GM18907 (cell line): ENCODE measurements at regions not wholly inside any gene's neighbourhood (a gene's known extent, or its start where the extent isn't known, plus 50 kb on each side); places are given as distances from the start of the nearest gene placed in this dataset.
"Not testable (repeated sequence)": the region's sequence is repeated elsewhere in the genome, so short reads cannot be mapped to it uniquely, and the experiment has no call there.

Experiments
- ATAC-seq: cut with Tn5 transposase; IDR thresholded peaks from one replicate; pipeline ENCODE4 v1.9.1; 2021; ENCODE audit warnings: mild to moderate bottlenecking, moderate library complexity; ENCODE audit not compliant: unreplicated experiment

DNA sequence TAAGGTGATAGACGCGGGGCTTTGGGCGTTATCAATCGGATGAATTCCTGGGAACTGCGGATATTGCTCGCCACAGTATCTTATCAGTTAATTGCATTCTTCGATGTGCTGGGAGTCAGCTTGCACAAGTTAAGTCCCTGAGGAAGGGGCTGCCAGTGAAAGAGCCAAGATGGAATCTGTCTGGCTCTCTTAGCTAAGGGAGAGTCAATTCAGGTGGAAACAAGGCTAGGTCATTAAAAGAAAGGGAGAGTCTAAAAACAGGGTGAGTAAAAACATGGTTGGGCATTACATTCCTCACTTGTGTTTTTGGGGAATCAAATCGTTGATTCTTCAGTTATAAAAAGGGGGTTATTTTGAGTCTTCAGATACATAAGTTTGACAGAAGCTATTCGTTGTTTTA lies 196.2 kb downstream of the OTOP1 start:
- ATAC-seq = not testable (repeated sequence)

DNA sequence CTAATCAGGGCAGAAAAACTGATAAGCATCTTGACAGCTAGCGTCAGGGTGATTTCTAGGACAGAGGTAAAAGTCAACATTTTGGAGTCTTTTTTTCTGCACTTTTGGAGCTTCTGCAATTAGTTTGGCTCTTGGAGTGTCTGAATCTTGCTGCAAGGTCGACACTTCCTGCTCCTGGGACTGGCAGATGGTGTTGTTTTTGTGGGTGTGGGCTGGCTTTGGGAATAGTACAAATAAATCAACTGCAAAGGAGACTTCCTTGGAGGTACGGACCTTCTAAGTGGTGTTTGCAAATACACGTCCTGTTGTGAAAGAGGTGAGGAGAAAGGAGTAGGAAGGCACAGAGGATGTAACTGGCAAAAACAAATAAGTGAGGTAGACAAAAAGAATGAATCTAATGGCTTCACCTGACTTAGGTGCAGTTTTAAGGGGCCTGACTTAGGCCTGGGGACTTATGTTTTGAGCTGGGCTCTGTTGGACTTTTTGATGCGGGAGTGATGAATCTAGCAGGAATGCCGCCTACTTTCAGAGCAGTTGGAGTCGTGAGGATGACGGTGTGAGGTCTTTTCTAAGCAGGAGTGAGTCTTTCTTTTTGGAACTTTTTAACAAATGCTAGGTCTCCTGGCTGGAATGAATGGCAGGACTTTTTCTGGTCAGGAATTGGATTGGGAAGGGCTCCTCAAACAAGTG lies 195.1 kb downstream of the OTOP1 start:
- ATAC-seq = not testable (repeated sequence)

DNA sequence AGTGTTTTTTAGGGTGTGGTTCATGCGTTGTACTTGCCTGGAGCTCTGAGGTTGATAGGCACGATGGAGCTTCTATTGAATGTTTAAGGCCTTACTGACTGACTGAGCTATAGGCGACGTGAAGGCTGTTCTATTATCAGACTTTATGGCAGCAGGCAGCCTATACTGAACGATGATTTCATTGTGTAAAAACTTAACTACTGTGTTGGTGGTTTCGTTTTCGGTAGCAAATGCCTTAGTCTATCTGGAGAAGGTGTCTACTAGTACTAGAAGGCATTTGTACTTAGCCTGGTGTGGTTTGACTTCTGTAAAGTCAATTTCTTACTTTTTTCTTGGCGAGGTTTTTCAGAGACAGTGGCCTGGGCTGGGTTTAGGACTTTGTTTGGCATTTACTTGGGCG lies 194.4 kb downstream of the OTOP1 start:
- ATAC-seq = not testable (repeated sequence)

DNA sequence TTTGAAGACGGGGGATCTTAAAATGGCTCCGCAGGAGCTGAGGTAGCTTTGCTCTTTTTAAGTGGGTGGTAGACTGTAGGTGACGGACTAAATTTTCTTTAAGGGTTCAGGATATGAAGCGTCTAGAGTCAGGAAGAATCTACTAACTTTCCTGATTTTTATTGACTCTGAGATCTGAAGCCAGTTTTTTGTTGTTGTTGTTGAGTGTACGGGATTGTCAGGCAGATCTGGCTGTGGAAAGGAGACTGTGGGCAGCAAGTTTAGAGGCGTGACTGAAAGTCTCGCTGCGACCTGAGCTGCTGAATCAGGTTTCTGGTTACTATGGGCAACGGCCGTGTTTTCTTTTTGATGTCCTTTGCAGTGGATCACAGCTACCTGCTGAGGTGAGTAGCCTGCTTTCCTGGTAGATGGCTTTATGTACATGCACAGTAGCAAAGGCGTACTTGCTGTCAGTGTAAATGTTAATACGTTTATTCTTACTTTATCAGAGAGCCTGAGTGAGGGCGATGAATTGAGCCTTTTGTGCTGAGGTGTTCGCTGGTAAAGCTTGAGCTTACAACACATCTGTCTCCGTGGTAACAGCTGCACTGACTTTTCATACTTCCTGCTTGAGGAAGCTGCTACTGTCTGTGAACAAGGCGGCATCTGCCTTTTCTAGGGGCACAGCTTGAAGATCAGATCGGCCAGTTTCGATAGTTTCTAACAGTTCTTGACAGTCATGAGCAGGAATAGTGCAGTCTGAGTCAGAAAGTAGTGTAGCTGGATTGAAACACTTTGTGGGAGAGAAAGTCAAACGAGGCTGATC lies 193.7 kb downstream of the OTOP1 start:
- ATAC-seq = not testable (repeated sequence)

DNA sequence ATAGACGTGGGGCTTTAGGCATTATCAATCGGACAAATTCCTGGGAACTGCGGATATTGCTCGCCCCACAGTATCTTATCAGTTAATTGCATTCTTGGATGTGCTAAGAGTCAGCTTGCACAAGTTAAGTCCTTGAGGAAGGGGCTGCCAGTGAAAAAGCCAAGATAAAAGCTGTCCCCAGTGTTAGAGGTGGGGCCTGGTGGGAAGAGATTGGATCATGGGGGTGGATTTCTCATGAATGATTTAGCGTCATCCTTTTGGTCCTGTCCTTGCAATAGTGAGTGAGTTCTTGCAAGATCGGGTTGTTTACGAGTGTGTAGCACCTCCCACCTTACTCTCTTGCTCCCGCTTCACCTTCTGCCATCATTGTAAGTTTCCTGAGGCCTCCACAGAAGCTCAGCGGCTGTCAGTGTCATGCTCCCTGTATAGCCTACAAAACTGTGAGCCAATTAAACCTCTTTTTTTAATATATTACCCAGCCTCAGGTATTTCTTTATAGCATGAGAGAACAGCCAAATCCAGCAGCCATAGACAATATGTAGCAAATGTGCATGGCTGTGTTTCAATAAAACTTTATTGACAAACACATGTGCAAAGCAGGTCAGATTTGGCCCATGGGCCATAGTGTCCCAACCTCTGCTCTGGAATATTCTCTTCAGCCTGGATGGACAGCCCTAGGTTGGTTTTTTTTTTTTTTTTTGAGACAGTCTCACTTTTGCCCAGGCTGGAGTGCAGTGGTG lies 189.2 kb downstream of the OTOP1 start:
- ATAC-seq = not testable (repeated sequence)

DNA sequence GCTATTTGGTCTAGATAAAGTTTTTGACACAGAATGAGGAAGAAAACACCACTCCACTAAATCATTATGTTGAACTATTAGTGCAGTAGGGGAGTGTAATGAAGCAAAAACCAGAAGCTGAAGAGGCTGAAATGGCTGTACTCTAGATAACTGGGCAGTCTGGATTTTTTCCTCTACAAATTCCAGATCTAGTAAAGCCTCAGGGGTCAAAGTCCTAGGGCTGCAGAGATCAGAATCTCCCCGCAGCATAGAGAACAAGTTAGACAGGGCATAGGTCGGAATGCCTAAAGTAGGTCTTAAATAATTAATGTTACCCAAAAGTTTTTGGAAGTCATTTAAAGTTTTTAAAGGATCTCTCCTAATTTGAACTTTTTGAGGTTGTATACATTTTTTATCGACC lies 180.9 kb downstream of the OTOP1 start:
- ATAC-seq = not testable (repeated sequence)

DNA sequence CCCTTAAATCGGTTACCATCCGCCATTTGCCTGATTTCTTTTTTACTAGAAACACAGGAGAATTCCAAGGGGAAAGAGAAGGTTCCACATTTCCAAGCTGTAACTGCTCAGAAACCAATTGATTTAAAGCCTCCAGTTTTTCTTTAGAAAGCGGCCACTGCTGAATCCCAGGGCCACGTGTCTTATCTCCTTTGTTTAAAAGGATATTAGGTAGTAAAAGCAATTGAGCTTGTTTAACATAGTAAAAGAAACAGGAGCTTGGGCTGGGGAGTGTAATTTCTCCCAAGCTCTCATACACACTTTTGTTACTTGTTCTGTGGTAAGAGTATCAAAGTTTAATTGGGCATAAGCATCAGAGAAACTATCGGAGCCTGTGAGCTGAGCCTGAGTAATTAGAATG lies 180.0 kb downstream of the OTOP1 start:
- not testable (repeated sequence) for ATAC-seq

DNA sequence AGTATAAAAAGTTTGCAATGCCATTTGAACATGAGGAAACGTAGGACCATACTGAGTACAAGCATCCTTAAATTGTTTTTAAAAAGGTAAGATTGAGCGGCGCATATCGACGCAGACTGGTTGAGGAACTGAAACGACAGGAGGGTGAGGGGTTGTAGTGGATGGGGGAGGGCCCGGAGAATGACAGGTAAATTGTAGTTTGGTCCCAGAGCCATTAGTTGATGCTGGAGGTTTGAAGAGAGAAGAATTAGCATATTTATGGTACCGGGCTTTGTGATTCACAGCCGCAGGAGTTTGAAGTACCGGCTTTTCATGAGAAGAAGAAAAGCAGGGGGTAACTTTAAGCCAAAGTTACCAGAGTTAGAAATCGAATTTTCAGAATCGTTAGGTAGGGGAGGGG lies 179.5 kb downstream of the OTOP1 start:
- ATAC-seq = not testable (repeated sequence)

DNA sequence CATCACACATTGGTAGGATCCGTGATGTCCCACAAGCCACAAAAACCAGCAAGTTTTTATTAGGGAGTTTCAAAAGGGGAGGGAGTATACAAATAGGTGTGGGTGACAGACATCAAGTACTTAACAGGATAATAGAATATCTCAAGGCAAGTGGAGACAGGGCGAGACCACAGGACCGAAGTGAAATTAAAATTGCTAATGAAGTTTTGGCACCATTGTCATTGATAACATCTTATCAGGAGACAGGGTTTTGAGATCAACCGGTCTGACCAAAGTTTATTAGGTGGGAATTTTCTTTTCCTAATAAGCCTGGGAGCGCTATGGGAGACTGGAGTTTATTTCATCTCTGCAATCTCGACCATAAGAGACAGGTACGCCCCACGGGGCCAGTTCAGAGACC lies 178.5 kb downstream of the OTOP1 start:
- ATAC-seq = not testable (repeated sequence)

DNA sequence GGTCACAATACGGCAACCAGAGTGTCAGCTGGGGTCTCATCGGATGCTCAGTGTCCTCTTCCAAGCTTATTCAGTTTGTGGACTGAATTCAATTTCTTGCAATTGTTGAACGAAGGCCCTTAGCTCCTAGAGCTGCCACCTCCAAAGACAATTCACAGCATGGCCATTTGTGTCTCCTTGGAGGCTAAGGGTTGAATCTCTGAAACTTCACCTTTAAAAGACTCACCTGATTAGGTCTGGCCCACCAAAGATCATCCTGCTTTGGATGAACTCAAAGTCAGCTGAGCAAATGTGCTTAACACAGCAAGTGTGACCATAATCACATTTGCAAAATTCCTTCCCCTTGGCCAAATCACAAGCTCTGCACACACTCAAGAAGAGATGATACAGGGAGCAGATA lies 175.9 kb downstream of the OTOP1 start:
- ATAC-seq = not testable (repeated sequence)

DNA sequence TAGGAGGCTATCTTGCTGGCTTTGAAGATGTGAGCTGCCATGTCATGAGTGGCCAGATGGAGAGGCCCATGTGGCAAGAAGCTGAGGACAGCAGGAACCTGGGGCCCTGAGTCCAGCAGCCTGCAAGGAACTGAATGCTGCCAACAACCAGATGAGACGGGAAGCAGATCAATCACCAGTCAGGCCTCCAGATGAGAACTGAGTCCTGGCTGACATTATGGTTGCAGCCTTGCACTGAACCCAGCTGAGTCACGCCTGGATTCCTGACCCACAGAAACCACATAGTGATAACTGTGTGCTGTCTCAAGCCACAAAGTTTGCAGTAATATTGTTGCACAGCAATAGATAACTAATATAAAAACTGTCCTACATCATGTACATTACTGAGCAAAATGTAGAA lies 173.8 kb downstream of the OTOP1 start:
- ATAC-seq = not testable (repeated sequence)

DNA sequence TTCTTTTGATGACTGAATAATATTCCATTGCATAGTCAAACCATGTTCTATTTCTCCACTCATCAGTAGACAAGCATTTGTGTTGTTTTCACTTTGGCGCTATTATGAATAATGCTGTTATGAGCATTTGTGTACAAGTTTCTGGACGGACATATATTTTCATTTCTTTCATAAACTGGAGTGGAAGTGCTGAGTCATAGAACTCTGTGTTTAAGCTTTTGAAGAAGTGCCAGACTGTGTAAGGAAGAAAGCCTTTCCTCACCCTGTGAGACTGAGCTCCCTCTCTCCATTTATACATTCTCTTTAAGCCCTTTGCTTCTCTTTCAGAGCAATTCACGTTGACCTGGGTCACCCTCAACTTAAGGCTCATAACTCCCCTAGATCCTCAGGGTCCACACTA lies 169.5 kb downstream of the OTOP1 start:
- ATAC-seq = not testable (repeated sequence)

DNA sequence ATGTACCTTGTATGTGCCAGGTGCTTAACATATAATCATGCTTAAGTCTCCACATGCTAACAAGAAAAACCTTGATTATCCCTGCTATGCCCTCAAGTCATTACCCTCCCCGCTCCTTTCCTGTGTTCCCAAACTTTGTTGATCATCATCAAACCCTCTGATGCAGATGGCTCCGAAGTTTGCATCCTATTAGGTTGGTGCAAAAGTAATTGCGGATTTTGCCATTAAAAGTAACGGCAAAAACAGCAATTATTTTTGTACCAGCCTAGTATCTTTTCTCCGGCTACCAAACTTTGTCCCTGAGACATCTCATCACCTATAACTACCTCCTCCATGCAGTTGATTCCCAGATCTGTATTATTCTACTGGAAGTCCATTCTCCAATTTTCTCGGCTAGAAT lies 142.6 kb downstream of the OTOP1 start:
- ATAC-seq = not testable (repeated sequence)

DNA sequence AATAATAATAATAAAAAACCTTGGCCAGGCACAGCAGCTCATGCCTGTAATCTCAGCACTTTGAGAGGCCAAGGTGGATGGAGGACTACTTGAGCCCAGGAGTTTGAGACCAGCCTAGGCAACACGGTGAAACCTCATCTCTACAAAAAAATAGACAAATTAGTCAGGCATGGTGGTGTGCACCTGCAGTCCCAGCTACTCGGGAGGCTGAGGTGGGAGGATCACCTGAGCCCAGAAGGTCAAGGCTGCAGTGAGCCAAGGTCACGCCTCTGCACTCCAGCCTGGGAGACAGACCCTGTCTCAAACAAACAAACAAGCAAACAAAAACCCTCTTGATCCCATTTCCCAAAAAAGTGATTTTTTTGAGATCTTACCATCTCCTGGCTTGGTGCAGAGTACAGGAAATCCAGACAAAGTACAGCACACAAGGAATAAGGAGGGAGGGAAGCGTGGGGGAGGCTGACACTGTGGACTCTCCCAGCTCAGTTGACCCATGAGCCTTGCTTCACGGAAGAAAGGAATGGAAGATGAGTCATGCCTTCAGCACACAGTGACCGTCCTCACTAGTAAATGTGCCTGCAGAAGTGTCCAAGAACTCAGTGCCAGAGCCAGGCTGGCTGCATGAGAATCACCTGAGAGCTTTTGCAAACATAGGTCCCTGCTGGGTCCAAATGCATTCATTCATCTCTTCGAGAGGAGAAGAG lies 136.9 kb downstream of the OTOP1 start:
- not testable (repeated sequence) for ATAC-seq

DNA sequence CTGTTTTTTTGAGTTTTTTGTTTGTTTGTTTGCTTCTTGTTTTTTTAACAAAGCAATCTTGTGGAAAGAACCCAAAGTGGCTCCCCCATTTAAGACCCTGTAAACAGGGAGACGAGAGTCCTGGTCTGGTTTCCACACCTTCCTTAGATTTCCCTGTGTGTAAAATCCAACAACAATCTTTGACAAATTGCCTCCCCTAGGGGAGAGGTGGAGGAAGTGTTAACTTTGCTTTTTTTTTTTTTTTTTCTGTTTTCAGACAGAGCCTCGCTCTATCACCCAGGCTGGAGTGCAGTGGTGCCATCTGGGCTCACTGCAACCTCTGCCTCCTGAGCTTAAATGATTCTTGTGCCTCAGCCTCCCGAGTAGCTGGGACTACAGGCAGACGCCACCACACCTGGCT lies 136.0 kb downstream of the OTOP1 start:
- ATAC-seq = not testable (repeated sequence)

DNA sequence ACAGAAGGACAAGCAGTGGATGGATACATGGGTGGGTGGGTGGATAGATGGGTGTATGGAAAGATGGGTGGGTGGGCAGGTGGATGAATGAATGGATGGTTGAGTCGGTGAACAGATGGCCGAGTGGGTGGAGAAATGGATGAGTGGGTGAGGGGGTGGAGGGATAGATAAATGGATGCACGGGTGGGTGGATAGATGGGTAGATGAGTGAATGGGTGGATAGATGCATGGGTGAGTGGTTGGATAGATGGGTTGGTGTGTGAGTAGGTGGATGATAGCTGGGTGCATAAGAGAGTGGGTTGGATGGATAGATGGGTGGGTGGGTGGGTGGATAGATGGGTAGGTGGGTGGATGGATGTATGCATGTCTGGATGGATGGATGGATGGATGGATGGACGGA lies 134.6 kb downstream of the OTOP1 start:
- ATAC-seq = not testable (repeated sequence)

DNA sequence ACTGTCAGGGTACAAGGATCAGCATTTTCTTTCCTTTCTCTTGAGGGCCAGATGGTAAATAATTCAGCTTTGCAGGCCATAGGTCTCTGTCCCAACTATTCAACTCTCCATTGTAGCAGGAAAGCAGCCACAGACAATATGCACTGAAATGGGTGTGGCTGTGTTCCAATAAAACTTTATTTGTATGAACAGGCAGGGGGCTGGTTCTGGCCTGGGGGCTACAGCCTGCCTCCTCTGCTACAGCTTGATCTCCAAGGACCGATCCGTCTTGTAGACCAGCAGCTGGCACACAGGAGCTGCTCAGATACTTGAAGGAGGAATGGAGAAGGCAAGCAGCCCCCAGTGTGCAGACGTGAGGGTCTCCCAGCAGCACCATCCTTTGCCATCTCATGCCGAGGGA lies 127.1 kb downstream of the OTOP1 start:
- not testable (repeated sequence) for ATAC-seq

DNA sequence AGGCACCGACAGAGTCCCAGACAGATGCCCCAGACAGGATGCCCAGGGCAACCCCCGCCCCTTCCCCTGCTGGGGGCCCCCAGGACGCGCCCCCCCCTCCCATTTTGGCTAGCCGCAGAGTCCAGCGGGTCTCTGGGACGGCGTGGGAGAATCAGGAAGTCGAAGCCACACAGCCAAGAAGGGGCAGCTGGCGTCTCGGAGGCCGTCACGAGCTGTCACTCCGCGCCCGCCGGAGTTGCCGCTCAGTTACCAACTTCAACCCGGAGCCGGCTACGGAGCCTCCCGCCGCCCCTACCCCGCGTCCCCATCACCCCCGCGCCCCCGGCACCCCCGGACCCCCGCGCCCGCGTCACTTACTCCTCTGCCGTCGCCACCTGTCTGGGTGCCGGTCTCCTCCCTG lies 119.8 kb downstream of the OTOP1 start:
- ATAC-seq = not testable (repeated sequence)

DNA sequence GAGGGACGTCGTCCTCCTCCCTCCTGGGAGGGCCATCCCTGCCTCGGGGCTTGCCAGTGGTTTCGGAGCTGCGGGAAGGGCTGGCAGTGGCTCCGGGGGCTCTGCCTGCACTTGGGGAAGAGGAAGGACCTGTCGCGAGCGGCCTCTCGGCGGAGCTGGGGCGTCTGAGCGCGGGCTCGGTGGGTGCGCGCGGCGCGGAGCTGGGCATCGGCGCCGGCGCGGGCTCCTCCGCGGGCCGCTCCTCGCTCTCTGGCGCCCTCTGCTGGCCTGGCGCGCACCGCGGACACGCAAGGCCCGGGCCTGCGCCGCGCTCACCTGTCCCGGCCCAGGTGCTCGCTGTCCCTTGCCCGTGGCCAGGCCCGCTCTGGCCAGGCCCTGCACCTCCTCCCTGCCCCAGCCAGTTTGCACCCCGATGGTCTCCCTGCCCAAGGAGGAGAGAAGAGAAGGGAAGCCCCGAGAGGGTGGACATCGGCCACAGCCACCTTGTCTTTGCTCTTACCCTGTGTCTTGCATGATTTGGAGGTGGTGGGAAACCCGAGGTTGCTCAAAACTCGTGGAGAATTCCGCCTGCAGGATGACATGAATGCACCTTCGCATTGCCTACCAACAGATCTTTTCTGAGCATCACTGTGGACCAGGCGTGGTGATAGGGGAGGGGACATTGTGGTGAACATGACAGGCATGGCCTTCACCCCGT lies 119.2 kb downstream of the OTOP1 start:
- not testable (repeated sequence) for ATAC-seq

DNA sequence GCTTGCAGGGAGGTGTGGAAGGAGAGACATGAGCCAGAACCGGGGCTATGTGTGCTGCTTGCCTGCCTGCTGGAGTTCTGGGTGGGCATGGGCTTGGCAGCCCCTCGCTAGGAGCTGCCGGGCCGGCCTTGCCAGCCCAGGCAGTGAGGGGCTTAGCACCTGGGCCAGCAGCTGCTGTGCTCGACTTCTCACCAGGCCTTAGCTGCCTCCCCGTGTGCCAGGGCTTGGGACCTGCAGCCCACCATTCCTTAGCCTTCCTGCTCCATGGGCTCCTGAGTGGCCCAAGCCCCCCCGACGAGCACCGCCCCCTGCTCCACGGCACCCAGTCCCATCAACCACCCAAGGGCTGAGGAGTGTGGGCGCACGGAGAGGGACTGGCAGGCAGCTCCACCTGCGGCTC lies 111.3 kb downstream of the OTOP1 start:
- not testable (repeated sequence) for ATAC-seq
